ENCODE measurements at regions not wholly inside any gene's neighbourhood (a gene's known extent, or its start where the extent isn't known, plus 50 kb on each side); places are given as distances from the start of the nearest gene placed in this dataset.
"Not testable (repeated sequence)": the region's sequence is repeated elsewhere in the genome, so short reads cannot be mapped to it uniquely, and the experiment has no call there.

DNA sequence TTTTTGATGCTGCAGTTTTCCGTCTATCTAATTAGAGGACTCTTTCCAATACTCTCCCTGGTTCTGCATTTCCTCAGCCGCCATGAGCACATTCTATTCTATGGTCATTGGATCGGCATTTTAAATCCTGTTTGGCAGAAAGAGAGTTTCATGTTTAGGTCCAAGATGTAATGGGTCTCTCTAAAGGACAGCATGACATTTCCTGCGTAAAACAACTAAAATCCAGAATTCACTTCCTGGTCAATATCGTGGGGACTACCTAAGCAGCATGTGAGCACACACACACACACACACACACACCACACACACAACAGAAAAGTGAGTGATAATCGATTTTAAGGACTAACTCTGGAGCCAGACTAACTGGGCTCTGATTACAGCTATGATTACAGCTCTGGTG lies 757.1 kb upstream of the TPTE start:
- DNase-seq (ENCODE audit: low read depth, low spot score): not testable (repeated sequence)

DNA sequence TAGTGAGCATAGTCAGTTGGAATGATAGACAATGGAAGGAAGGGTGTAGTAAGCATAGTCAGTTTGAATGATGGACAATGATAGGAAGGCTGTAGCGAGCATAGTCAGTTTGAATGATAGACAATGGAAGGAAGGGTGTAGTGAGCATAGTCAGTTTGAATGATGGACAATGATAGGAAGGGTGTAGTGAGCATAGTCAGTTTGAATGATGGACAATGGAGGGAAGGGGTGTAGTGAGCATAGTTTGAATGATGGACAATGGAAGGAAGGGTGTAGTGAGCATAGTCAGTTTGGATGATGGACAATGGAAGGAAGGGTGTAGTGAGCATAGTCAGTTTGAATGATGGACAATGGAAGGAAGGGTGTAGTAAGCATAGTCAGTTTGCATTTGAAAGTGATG lies 755.8 kb upstream of the TPTE start:
- not testable (repeated sequence) for DNase-seq (ENCODE audit: low read depth, low spot score)

DNA sequence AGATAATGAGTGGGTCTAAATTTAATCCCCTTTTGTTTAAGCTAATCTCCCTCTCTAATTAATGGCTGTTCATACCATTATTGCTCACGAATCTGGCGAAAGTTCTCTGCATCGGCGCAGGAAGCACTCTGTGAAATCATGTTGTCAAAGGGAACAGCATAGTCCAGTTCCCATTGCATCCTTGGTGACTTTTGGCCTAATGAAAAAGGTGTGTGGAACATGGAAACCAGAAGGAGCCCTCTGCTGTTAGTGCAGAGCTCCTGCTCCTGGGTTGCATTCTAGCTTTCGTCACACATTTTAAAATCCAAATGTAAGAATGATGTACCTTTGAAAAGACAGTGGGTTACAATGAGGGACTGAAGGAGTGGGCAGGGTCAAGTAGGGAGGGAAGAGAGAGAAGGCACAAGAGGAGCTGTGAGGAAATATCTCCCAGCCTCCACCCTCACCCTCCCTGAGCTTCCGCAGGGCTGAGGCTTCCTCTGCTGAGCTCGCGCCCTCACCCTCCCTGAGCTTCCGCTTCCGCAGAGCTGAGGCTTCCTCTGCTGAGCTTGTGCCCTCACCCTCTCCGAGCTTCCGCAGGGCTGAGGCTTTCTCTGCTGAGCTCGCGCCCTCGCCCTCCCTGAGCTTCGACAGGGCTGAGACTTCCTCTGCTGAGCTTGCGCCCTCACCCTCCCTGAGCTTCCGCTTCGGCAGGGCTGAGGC lies 754.3 kb upstream of the TPTE start:
- DNase-seq (ENCODE audit: low read depth, low spot score): not testable (repeated sequence)

GRCh38 chr21:9767592-9768375 lies 753.6 kb upstream of the TPTE start:
- DNase-seq (ENCODE audit: low read depth, low spot score): no peak

DNA sequence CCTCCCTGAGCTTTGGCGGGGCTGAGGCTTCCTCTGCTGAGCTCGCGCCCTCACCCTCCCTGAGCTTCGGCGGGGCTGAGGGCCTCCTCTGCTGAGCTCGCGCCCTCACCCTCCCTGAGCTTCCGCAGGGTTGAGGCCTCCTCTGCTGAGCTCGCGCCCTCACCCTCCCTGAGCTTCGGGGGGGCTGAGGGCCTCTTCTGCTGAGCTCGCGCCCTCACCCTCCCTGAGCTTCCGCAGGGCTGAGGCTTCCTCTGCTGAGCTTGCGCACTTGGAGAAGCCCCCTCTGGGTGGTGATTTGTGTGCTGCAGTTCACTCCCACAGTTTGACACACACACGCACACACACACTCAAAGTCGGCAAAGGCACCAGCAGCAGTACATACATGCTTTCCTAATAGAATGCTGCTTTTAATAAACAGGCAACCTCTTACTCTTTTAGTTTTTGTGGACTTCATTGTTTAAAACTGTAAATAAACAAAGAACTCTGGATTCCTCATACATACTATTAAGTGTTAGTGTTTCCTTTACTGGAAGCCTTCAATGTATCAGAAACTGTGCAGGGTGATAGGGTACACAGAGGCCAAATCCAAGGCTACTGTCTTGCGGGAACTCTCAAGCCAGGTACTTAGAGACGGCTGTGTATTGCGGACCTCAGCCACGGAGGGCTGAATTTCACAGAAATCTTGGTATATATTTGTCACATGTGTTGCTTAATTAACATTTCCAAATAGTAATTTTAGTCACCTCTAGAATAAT lies 752.8 kb upstream of the TPTE start:
- not testable (repeated sequence) for DNase-seq (ENCODE audit: low read depth, low spot score)

GRCh38 chr21:9769131-9769498 lies 752.3 kb upstream of the TPTE start:
- not testable (repeated sequence) for DNase-seq (ENCODE audit: low read depth, low spot score)

DNA sequence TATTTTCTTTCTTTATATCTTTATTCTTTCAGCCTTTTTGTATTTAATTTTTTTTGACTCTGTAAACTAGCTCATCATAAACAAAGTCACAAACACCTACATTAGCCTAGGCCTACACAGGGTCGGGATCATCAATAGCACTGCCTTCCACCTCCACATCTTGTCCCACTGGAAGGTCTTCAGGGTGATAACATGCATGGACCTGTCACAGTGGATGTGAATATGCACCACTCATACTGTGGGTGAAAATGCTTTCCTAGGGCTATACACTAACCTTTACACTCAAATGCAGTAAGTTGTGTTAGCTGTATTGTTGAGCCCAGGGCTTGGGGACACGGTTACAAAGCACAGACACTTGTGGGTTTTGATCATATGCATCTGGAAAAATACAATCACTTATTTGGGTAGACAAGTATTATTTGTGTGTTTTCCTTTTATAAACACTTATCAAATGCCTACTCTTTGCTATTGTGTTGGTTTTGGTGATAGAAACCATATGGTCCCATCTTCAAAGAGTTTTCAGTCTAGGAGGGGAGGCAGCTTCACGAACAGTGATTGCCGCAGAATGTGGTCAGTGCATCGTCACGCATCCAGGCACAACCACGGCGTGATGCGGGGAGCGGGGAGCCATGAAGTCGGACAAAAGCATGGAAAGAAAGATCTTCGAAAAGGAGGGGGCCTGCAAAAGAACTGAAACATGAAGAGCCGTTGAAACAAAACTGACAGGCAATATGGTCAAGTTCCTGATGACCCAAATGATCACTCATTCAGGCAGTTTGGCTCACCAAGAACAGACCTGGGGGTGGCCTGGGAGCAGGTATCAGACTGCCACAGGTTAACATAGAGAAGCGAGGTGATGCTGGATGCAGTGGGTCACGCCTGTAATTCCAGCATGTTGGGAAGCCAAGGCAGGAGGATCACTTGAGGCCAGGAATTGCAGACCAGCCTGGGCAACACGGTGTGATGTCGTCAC lies 751.4 kb upstream of the TPTE start:
- not testable (repeated sequence) for DNase-seq (ENCODE audit: low read depth, low spot score)

DNA sequence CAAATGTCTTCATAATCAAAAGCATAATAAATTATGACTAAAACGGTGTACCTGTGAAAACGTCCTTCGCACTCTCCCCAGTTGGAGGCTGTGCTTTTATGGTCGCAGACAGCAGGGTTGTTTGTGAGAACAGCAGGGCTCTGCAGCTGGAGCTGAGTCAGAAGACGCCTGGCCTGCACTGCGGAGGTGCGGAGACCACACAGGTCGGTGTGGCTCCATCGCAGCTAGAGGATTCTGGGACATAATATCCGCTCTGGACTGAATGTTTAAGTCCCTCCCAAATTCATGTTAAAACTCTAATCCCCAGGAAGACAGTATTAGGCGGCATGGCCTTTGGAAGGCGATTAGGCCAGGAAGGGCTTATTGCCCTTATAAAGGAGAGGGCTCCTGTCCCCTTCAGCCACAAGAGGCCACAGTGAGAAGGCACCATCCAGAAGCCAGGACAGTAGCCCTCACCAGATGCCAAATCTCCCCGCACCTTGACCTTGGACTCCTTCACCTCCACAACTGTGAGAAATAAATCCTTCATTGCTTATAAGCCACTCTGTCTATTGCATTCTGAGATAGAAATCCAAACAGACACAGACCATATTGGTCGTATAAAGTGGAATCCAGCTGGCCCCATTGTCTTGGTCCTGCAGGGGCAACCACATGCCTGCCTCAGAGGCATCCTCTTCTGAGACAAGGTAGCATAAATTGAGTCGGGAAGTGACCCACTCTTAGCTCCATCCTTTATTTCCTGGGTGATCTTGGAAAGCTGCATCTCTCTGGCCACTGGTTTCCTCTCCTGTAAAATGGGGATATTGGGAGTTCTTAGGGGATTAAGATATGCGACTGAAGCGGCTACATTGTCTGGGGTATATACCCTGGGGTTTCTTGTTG lies 749.7 kb upstream of the TPTE start:
- not testable (repeated sequence) for DNase-seq (ENCODE audit: low read depth, low spot score)

DNA sequence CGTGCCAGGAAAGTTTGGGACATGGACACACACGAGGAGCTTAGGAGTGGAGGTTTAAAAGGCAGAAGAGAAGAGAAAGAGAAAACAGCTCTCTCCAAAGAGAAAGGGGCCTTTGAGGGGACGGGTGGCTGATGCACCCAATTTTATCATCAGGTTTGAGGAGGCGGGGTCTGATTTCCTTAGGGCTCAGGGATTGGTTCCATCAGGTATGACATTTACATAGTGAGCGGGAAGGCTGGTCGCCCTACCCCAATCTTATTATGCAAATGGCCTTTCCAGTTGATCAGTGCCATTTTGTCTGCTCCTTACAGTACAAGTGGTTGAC lies 749.1 kb upstream of the TPTE start:
- DNase-seq (ENCODE audit: low read depth, low spot score): no peak

GRCh38 chr21:9772877-9773420 lies 748.4 kb upstream of the TPTE start:
- not testable (repeated sequence) for DNase-seq (ENCODE audit: low read depth, low spot score)

DNA sequence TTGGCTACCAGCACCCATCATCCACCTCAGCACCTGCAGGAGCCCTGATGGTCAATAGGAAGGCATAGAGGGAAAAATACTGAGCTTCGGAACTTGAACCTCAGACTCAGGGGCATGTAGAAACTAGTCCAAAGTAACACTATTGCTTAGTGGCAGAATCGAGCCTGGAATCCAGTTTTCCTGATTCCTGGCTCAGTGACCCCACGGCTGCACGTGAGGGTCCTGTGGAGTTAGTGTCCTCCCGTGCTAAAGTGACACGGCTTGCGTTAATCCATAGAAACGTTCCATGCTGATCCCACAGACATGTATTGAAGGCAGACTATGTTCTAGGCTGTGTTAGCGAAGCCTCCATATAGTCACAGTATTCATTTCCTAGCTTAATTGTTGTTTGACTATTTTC lies 747.0 kb upstream of the TPTE start:
- no peak for DNase-seq (ENCODE audit: low read depth, low spot score)

DNA sequence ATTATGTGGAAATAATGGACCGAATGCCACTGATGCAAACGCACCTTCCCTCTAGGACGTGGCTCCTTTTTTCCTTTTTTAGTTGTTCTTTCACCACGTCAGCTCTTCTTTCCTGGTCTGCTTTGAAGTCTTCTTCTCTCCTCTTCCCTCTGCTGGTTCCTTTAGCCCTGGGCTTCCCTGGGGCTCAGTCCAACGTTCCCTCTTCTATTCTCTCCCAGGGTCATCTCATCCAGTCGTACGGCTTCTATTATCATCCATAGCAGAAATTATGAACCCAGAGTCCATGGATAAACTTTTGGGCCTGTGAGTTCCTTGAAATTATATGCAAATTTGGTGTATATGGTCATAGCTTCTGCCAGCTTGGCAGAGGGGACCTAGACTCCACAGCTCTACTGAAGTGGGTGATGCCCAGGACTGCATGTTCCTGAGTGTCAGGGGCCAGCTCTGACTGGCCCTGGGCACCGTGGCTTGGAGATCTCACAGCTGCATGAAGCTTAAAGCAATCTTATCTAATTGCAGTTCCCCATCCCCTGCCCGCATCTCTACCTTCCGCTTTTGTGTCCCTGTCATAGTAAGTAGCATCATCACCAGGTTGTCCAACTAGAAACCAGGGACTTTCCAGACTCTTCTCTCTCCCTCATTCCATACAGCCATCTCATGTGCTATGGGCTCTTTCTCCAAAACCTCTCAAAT lies 746.3 kb upstream of the TPTE start:
- not testable (repeated sequence) for DNase-seq (ENCODE audit: low read depth, low spot score)

DNA sequence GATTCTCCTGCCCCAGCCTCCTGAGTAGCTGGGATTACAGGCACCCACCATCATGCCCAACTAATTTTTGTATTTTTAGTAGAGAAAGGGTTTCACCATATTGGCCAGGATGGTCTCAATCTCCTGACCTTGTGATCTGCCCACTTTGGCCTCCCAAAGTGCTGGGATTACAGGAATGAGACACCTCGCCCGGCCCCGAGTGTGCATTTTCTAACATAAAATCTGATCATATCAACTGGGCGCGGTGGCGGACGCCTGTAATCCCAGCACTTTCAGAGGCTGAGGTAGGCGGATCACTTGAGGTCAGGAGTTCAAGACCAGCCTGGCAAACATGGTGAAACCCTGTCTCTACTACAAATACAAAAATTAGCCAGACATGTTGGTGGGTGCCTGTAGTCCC lies 745.5 kb upstream of the TPTE start:
- DNase-seq (ENCODE audit: low read depth, low spot score): not testable (repeated sequence)

- not testable (repeated sequence) for DNase-seq (ENCODE audit: low read depth, low spot score)
These were observed 744.9 kb upstream of the TPTE start for GRCh38 chr21:9776286-9777020.

DNA sequence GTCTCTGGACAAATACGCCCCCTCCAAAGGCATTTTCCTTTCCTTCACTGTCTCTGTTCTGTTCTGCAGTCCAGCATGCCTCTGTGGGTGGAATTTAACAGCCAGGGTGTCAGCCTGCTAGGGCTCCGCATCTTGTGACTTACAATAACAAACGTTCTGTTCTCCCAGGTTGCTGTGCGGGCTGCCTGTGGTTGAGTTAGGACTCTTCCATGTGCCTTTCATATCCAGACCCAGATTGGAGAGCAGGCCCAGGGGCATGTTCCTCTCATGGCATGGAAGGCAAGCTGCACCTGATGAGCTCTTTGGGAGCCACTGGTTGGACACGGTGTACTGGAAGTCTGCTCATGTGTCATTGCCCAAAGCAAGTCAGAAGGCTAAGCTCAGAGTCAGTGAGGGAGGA lies 742.8 kb upstream of the TPTE start:
- DNase-seq (ENCODE audit: low read depth, low spot score): not testable (repeated sequence)

DNA sequence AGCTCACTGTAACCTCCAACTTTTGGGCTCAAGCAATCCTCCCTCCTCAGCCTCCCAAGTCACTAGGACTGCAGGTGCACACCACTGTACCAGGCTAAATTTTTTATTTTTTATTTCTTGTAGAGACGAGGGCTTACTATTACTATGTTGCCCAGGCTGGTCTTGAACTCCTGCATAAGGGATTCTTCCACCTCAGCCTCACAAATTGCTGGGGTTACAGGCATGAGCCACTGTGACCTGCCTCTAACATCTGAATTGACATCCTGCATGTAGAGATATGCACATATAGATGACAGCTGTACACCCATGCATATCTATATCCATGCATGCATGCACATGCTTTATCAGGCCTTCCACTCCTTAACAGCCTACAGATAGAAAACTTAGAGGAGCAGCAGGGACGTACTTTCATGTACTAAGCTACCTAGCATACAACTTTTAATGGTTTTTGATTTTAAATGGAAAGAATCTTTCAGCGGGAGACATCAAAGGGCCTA lies 740.9 kb upstream of the TPTE start:
- no peak for DNase-seq (ENCODE audit: low read depth, low spot score)

DNA sequence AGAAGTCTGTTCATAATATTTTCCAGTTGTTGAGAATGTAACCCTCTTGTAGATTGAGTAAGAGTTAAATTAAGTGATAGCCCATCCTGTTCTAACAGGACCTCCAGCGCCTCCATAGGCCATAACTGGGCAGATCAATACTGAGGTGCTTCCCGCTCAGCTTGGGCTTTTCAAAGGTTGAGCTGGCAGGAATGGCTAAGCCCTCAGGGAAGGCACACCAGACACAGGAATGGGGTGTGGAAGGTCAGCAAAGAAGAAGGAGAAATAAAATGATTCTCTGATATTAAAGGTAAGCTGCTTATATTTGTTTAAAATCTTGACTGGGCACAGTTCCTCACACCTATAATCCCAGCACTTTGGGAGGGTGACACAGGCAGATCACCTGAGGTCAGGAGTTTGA lies 737.8 kb upstream of the TPTE start:
- DNase-seq (ENCODE audit: low read depth, low spot score): not testable (repeated sequence)

- DNase-seq (ENCODE audit: low read depth, low spot score): not testable (repeated sequence)
These were observed 737.2 kb upstream of the TPTE start for GRCh38 chr21:9784201-9784600.

- DNase-seq (ENCODE audit: low read depth, low spot score): not testable (repeated sequence)
These were observed 735.3 kb upstream of the TPTE start for GRCh38 chr21:9786092-9786491.

All from brain pericyte (primary cell).